Activated naive CD4-positive, alpha-beta T cell treated with Interleukin-2 at 50 U/mL for 16 hours (primary cell): ENCODE measurements at regions not wholly inside any gene's neighbourhood (a gene's known extent, or its start where the extent isn't known, plus 50 kb on each side); places are given as distances from the start of the nearest gene placed in this dataset.
"Not testable (repeated sequence)": the region's sequence is repeated elsewhere in the genome, so short reads cannot be mapped to it uniquely, and the experiment has no call there.

ENCODE experiments used
- DNase-seq: peaks from one replicate; pipeline ENCODE4 v3.0.0-alpha.2; 2020

- no peak for DNase-seq
These were observed 155.7 kb upstream of the SH3BP4 start for GRCh38 chr2:234796045-234796591.

GRCh38 chr2:234795272-234795920 is 156.4 kb upstream of the SH3BP4 start:
- DNase-seq: no peak

GRCh38 chr2:234794866-234795265 is 157.0 kb upstream of the SH3BP4 start:
- DNase-seq: no peak

GRCh38 chr2:234793212-234793785 is 158.5 kb upstream of the SH3BP4 start:
- DNase-seq: no peak

GRCh38 chr2:234792621-234793022 is 159.2 kb upstream of the SH3BP4 start:
- DNase-seq: no peak

- not testable (repeated sequence) for DNase-seq
These were observed 159.7 kb upstream of the SH3BP4 start for GRCh38 chr2:234792096-234792495.

- no peak for DNase-seq
These were observed 161.4 kb upstream of the SH3BP4 start for GRCh38 chr2:234790380-234790779.

GRCh38 chr2:234789556-234790325 is 162.1 kb upstream of the SH3BP4 start:
- no peak for DNase-seq

- DNase-seq: no peak
These were observed 163.0 kb upstream of the SH3BP4 start for GRCh38 chr2:234788841-234789240.

- no peak for DNase-seq
These were observed 163.4 kb upstream of the SH3BP4 start for GRCh38 chr2:234788381-234788780.

- DNase-seq: no peak
These were observed 164.7 kb upstream of the SH3BP4 start for GRCh38 chr2:234787114-234787513.

GRCh38 chr2:234773764-234774409 is 177.9 kb upstream of the SH3BP4 start:
- DNase-seq: no peak

- no peak for DNase-seq
These were observed 178.7 kb upstream of the SH3BP4 start for GRCh38 chr2:234773129-234773528.

GRCh38 chr2:234772733-234773060 is 179.1 kb upstream of the SH3BP4 start:
- no peak for DNase-seq

GRCh38 chr2:234771980-234772732 is 179.7 kb upstream of the SH3BP4 start:
- DNase-seq: no peak

- DNase-seq: no peak
These were observed 180.6 kb upstream of the SH3BP4 start for GRCh38 chr2:234771176-234771575.

- DNase-seq: no peak
These were observed 181.1 kb upstream of the SH3BP4 start for GRCh38 chr2:234770715-234771141.

- no peak for DNase-seq
These were observed 181.7 kb upstream of the SH3BP4 start for GRCh38 chr2:234770031-234770506.

- DNase-seq: no peak
These were observed 183.1 kb upstream of the SH3BP4 start for GRCh38 chr2:234768608-234769196.

- no peak for DNase-seq
These were observed 186.5 kb upstream of the SH3BP4 start for GRCh38 chr2:234765279-234765678.

- no peak for DNase-seq
These were observed 187.4 kb upstream of the SH3BP4 start for GRCh38 chr2:234764372-234764771.
